A549 (cell line): ENCODE measurements at regions not wholly inside any gene's neighbourhood (a gene's known extent, or its start where the extent isn't known, plus 50 kb on each side); places are given as distances from the start of the nearest gene placed in this dataset.
"Not testable (repeated sequence)": the region's sequence is repeated elsewhere in the genome, so short reads cannot be mapped to it uniquely, and the experiment has no call there.

Source experiments
- ATAC-seq, 2 experiments: fragments of 200-7000 bp in 1 of 2; fragments of >200 bp in 1 of 2; cut with Nextera tagmentation in 1 of 2; cut with Tn5 transposase in 1 of 2; 3 replicates each; pipeline versions ENCODE4 v1.8.0 to v1.9.1; 2018 to 2020; ENCODE audit warnings: mild to moderate bottlenecking in 1 of 2, moderate library complexity in 1 of 2
- CTCF ChIA-PET: fragments of 300-600 bp; sonication (Branson Sonifier 250); formaldehyde crosslinking; extraction: SDS; loops from one replicate; lab custom pipeline; 2021; ENCODE audit warnings: antibody characterized with exemption, inconsistent platforms; lab: Yijun Ruan, JAX
- POLR2A ChIA-PET: fragments of 350-600 bp; formaldehyde crosslinking; extraction: SDS; loops from one replicate; lab custom pipeline; 2021; ENCODE audit warnings: antibody characterized with exemption, inconsistent platforms; lab: Yijun Ruan, JAX
- DNase-seq, 2 experiments: peaks; one replicate each; pipeline versions ENCODE4 v3.0.0 to v3.0.0-alpha.2; 2011 to 2016; ENCODE audit warnings: low read depth in 1 of 2, low spot score in 1 of 2
- FAIRE-seq: peaks from 2 replicates; lab custom pipeline; 2011; peaks lifted over from hg19 to GRCh38; lab: Jason Lieb, UNC
- H3K27ac ChIP-seq, 2 experiments: fragments of >200 bp; sonication (Bioruptor Twin); formaldehyde crosslinking; 3 replicates each; pipeline ENCODE4 v1.5.1; 2016 to 2017
- H3K4me1 ChIP-seq: fragments of >200 bp; sonication (Bioruptor Twin); formaldehyde crosslinking; 3 replicates; pipeline ENCODE4 v1.6.1; 2016
- H3K4me2 ChIP-seq: fragments of >200 bp; sonication (Bioruptor Twin); formaldehyde crosslinking; 3 replicates; pipeline ENCODE4 v1.6.1; 2016
- H3K4me3 ChIP-seq: fragments of >200 bp; sonication (Bioruptor Twin); formaldehyde crosslinking; 3 replicates; pipeline ENCODE4 v1.5.1; 2016
- H3K9me3 ChIP-seq: fragments of >200 bp; sonication (Bioruptor Twin); formaldehyde crosslinking; 3 replicates; pipeline ENCODE4 v1.6.1; 2016
- KDM1A ChIP-seq: fragments of 200-600 bp; sonication (generic); IDR thresholded peaks from 2 replicates; pipeline ENCODE4 v1.6.1; 2016; ENCODE audit warnings: low read depth, mild to moderate bottlenecking
- RAD21 ChIP-seq, 2 experiments: fragments of >200 bp in 1 of 2; sonication (Bioruptor Twin) in 1 of 2; formaldehyde crosslinking in 1 of 2; IDR thresholded peaks in 1 of 2; conservative IDR thresholded peaks in 1 of 2; 2 replicates in 1 of 2; 3 replicates in 1 of 2; pipeline ENCODE4 v1.6.1; 2012 to 2018; ENCODE audit warnings: inconsistent platforms in 1 of 2
- SMC3 ChIP-seq: fragments of >200 bp; sonication (Bioruptor Twin); formaldehyde crosslinking; IDR thresholded peaks from 3 replicates; pipeline ENCODE4 v1.6.1; 2018; ENCODE audit warnings: inconsistent platforms
- WGBS: methylation state at CpG from one replicate; pipeline ENCODE4 v1.1.6; 2017; ENCODE audit errors: missing lambda C conversion rate; 5-methylcytosine and 5-hydroxymethylcytosine counted together
- TF ChIP-seq, protein P1 (sequence below): fragments of >200 bp; sonication (Bioruptor Twin); formaldehyde crosslinking; IDR thresholded peaks from 3 replicates; pipeline ENCODE4 v1.5.1; 2016

- ATAC-seq, FAIRE-seq, H3K9me3 ChIP-seq, H3K4me2 ChIP-seq, CTCF ChIA-PET, H3K4me1 ChIP-seq, POLR2A ChIA-PET, H3K27ac ChIP-seq, H3K4me3 ChIP-seq: not testable (repeated sequence)
- peak in 1 of 2 experiments; percentile 79 for DNase-seq
- TF ChIP-seq, protein P1, sequence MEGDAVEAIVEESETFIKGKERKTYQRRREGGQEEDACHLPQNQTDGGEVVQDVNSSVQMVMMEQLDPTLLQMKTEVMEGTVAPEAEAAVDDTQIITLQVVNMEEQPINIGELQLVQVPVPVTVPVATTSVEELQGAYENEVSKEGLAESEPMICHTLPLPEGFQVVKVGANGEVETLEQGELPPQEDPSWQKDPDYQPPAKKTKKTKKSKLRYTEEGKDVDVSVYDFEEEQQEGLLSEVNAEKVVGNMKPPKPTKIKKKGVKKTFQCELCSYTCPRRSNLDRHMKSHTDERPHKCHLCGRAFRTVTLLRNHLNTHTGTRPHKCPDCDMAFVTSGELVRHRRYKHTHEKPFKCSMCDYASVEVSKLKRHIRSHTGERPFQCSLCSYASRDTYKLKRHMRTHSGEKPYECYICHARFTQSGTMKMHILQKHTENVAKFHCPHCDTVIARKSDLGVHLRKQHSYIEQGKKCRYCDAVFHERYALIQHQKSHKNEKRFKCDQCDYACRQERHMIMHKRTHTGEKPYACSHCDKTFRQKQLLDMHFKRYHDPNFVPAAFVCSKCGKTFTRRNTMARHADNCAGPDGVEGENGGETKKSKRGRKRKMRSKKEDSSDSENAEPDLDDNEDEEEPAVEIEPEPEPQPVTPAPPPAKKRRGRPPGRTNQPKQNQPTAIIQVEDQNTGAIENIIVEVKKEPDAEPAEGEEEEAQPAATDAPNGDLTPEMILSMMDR, result peak; percentile 39
- peak; percentile 29; the same call in 1 of the 3 replicates for TF ChIP-seq SMC3
- TF ChIP-seq RAD21 (conservative IDR thresholded peaks at IDR 0.05 in 1 of 2, IDR thresholded peaks at IDR 0.05 in 1 of 2), result peak in 1 of 2 experiments; percentile 45; a peak in 2 of 5 replicates
- 67% methylated on average over 10 of the region's 11 CpGs for WGBS
Observed at GRCh38 chr5:34188001-34188822, 145.2 kb upstream of the C1QTNF3 start.

DNA sequence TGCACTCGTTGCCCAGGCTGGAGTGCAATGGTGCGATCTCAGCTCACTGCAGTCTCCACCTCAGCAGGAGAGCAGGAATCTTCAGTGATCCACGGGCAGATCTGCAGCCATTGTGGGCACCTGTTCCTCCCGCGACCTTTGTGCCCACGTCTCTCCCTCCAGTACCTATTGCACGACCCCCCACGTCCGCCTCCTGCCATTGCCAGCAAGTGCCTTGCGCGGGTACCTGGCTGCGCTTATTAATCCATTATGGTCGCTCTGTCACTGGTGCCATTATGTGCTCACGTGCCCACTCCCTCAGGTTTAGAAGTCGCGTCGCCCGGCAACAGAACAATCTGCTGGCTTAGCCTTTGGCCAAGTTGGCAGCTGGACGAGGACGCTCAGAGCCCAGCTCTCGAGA, 146.2 kb upstream of the C1QTNF3 start:
- H3K9me3 ChIP-seq, FAIRE-seq, CTCF ChIA-PET, POLR2A ChIA-PET, H3K4me1 ChIP-seq, ATAC-seq, H3K27ac ChIP-seq, H3K4me2 ChIP-seq, H3K4me3 ChIP-seq, DNase-seq: not testable (repeated sequence)
- 87% methylated on average over 21 of the region's 21 CpGs for WGBS

DNA sequence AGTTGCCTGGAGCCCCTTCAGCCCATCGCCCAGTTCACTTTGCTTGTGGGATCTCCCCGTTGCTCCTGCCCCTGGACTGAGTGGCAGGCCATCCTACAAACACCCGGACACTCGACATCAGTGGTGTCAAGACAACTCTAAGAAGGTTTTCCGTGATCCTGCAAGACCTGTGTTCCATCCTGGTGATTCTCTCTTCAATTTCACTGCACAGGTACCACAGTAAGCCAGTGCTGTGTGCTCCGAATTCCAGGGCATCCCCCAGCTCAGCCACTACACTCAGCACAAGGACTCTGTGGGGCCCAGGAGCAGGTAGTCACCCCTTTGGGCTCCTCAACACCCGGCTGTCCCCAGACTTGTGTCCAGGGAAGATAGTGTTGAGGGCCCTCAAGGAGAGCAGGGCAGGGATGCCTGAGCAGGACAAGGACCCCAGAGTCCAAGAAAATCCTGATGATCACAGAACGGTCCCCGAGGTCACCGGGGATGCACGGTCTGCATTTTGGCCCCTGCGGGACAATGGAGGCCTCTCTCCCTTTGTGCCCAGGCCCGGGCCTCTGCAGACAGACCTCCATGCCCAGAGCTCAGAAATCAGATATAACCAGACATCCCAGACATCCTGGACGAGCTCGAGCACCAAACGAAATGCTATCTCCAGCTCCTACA, 146.9 kb upstream of the C1QTNF3 start:
- TF ChIP-seq KDM1A, result peak; percentile 38; the same call in 1 of the 2 replicates
- TF ChIP-seq, all 56 proteins: peak for 1; not testable (repeated sequence) for 55
- H3K4me3 ChIP-seq, H3K4me1 ChIP-seq, POLR2A ChIA-PET, CTCF ChIA-PET, H3K27ac ChIP-seq, FAIRE-seq, H3K9me3 ChIP-seq, ATAC-seq, H3K4me2 ChIP-seq: not testable (repeated sequence)
- WGBS, result 78% methylated on average over 16 of the region's 16 CpGs
- DNase-seq, result peak; percentile 3 to 18

DNA sequence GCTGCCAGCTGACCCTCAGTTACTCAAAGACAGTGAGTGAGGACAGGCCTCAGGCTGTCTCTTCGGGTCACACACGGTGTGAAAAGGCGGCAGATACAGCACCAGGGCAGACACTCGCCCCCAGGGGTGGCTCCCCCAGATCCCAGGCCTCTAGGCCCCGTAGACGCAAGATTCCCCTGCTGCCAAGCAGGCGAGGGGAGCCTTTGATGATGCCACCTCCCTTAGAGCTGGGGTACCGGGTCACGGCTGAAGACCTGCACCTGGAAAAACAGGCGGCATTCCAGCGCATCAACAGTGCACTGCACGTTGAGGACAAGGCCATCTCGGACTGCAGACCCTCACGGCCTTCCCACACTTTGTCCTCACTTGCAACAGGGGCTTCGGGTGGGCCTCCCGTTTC, 147.5 kb upstream of the C1QTNF3 start:
- FAIRE-seq, H3K4me2 ChIP-seq, H3K27ac ChIP-seq, CTCF ChIA-PET, H3K4me3 ChIP-seq, ATAC-seq, DNase-seq, H3K4me1 ChIP-seq, H3K9me3 ChIP-seq, POLR2A ChIA-PET: not testable (repeated sequence)
- 78% methylated on average over 16 of the region's 16 CpGs for WGBS

- 76% methylated on average over 17 of the region's 17 CpGs for WGBS
- FAIRE-seq, CTCF ChIA-PET, H3K4me1 ChIP-seq, ATAC-seq, H3K27ac ChIP-seq, H3K4me2 ChIP-seq, H3K4me3 ChIP-seq, POLR2A ChIA-PET, H3K9me3 ChIP-seq: not testable (repeated sequence)
- DNase-seq, result peak in 1 of 2 experiments; percentile 2
Observed at GRCh38 chr5:34191279-34191744, 148.3 kb upstream of the C1QTNF3 start.
